KOPT-K1 (cell line): ENCODE measurements at regions not wholly inside any gene's neighbourhood (a gene's known extent, or its start where the extent isn't known, plus 50 kb on each side); places are given as distances from the start of the nearest gene placed in this dataset.

Experiments used
- H3K27ac ChIP-seq: fragments of 200-600 bp; sonication (generic); 2 replicates; pipeline ENCODE4 v1.5.1; 2016; ENCODE audit warnings: antibody characterized with exemption, mild to moderate bottlenecking, low read depth, low read length; ENCODE audit not compliant: poor library complexity, severe bottlenecking
- H3K36me3 ChIP-seq: fragments of 200-600 bp; sonication (generic); 2 replicates; pipeline ENCODE4 v1.5.1; 2017; ENCODE audit warnings: antibody characterized with exemption, mild to moderate bottlenecking, low read length, moderate library complexity; ENCODE audit not compliant: insufficient read depth
- H3K9me3 ChIP-seq: fragments of 200-600 bp; sonication (generic); 2 replicates; pipeline ENCODE4 v1.5.1; 2017; ENCODE audit warnings: antibody characterized with exemption, low read length, mild to moderate bottlenecking; ENCODE audit not compliant: insufficient read depth, poor library complexity, severe bottlenecking

- no peaks in the 10 kb centered on the region for H3K36me3 ChIP-seq
- no peak overlapping the region for H3K27ac ChIP-seq
- no peaks in the 10 kb centered on the region for H3K9me3 ChIP-seq
Measured at GRCh38 chr16:85171004-85171758, 58.9 kb upstream of the CIBAR2 start.

- no peaks in the 10 kb centered on the region for H3K9me3 ChIP-seq
- no peak overlapping the region for H3K27ac ChIP-seq
- H3K36me3 ChIP-seq: no peaks in the 10 kb centered on the region
Measured at GRCh38 chr16:85171759-85172454, 59.6 kb upstream of the CIBAR2 start.

- no peaks in the 10 kb centered on the region for H3K36me3 ChIP-seq
- no peaks in the 10 kb centered on the region for H3K9me3 ChIP-seq
- H3K27ac ChIP-seq: no peak overlapping the region
Measured at GRCh38 chr16:85172455-85173145, 60.3 kb upstream of the CIBAR2 start.

- Histone ChIP-seq H3K36me3 (no peaks in the 10 kb centered on the region), H3K27ac (no peak overlapping the region), H3K9me3 (no peaks in the 10 kb centered on the region)
Measured at GRCh38 chr16:85173146-85173980, 61.1 kb upstream of the CIBAR2 start.

- no peak overlapping the region for H3K27ac ChIP-seq
- no peaks in the 10 kb centered on the region for H3K36me3 ChIP-seq
- H3K9me3 ChIP-seq: no peaks in the 10 kb centered on the region
Measured at GRCh38 chr16:85173981-85174751, 61.9 kb upstream of the CIBAR2 start.

GRCh38 chr16:85174871-85175723, 62.8 kb upstream of the CIBAR2 start:
- H3K9me3 ChIP-seq: no peaks in the 10 kb centered on the region

GRCh38 chr16:85175724-85176233, 63.5 kb upstream of the CIBAR2 start:
- no peaks in the 10 kb centered on the region for H3K36me3 ChIP-seq
- H3K9me3 ChIP-seq: no peaks in the 10 kb centered on the region
- no peak overlapping the region for H3K27ac ChIP-seq

More at GRCh38 chr16:85174871-85175723, 62.8 kb upstream of the CIBAR2 start:
- H3K27ac ChIP-seq: no peak overlapping the region
- H3K36me3 ChIP-seq: no peaks in the 10 kb centered on the region

GRCh38 chr16:85176541-85177447, 64.5 kb upstream of the CIBAR2 start:
- Histone ChIP-seq H3K9me3 (no peaks in the 10 kb centered on the region), H3K36me3 (no peaks in the 10 kb centered on the region), H3K27ac (no peak overlapping the region)

- Histone ChIP-seq H3K36me3 (no peaks in the 10 kb centered on the region), H3K27ac (no peak overlapping the region), H3K9me3 (no peaks in the 10 kb centered on the region)
Measured at GRCh38 chr16:85177448-85177846, 65.2 kb upstream of the CIBAR2 start.

GRCh38 chr16:85178006-85178591, 65.8 kb upstream of the CIBAR2 start:
- no peak overlapping the region for H3K27ac ChIP-seq
- no peaks in the 10 kb centered on the region for H3K36me3 ChIP-seq
- no peaks in the 10 kb centered on the region for H3K9me3 ChIP-seq

- Histone ChIP-seq H3K27ac (no peak overlapping the region), H3K36me3 (no peaks in the 10 kb centered on the region), H3K9me3 (no peaks in the 10 kb centered on the region)
Measured at GRCh38 chr16:85178596-85178995, 66.3 kb upstream of the CIBAR2 start.

GRCh38 chr16:85179344-85180046, 67.2 kb upstream of the CIBAR2 start:
- H3K9me3 ChIP-seq: peaks cover 6% of the 10 kb centered on the region
- no peaks in the 10 kb centered on the region for H3K36me3 ChIP-seq
- H3K27ac ChIP-seq: no peak overlapping the region
